ENCODE measurements at regions not wholly inside any gene's neighbourhood (a gene's known extent, or its start where the extent isn't known, plus 50 kb on each side); places are given as distances from the start of the nearest gene placed in this dataset.

- TF ChIP-seq, protein P1, sequence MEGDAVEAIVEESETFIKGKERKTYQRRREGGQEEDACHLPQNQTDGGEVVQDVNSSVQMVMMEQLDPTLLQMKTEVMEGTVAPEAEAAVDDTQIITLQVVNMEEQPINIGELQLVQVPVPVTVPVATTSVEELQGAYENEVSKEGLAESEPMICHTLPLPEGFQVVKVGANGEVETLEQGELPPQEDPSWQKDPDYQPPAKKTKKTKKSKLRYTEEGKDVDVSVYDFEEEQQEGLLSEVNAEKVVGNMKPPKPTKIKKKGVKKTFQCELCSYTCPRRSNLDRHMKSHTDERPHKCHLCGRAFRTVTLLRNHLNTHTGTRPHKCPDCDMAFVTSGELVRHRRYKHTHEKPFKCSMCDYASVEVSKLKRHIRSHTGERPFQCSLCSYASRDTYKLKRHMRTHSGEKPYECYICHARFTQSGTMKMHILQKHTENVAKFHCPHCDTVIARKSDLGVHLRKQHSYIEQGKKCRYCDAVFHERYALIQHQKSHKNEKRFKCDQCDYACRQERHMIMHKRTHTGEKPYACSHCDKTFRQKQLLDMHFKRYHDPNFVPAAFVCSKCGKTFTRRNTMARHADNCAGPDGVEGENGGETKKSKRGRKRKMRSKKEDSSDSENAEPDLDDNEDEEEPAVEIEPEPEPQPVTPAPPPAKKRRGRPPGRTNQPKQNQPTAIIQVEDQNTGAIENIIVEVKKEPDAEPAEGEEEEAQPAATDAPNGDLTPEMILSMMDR (IDR thresholded peaks at IDR 0.05 in 8 of 11, conservative IDR thresholded peaks at IDR 0.05 in 3 of 11): no peak
- TF ChIP-seq POLR2AphosphoS5 (IDR thresholded peaks at IDR 0.05): no peak
Observed at GRCh38 chr2:41990688-41991087, 57.1 kb upstream of the PKDCC start.
